IMR-90 (cell line): ENCODE measurements at regions not wholly inside any gene's neighbourhood (a gene's known extent, or its start where the extent isn't known, plus 50 kb on each side); places are given as distances from the start of the nearest gene placed in this dataset.

Experiments
- ATAC-seq: fragments of 200-7000 bp; cut with Tn5 transposase; 2 replicates; pipeline ENCODE4 v1.9.1; 2020; ENCODE audit warnings: low read depth, mild to moderate bottlenecking, moderate library complexity
- BruUV-seq: library from RNA; stranded (reverse); fragments of 400-500 nt; replicated peaks from 2 replicates; lab custom pipeline; 2021; lab: Mats Ljungman, UMichigan
- CTCF ChIA-PET: fragments of 300-600 bp; formaldehyde crosslinking; extraction: SDS; loops from one replicate; lab custom pipeline; 2021; ENCODE audit warnings: antibody characterized with exemption; lab: Yijun Ruan, JAX
- POLR2A ChIA-PET: fragments of 300-600 bp; sonication (Branson Sonifier 250); formaldehyde crosslinking; loops from one replicate; lab custom pipeline; 2022; ENCODE audit warnings: antibody characterized with exemption; ENCODE audit not compliant: unreplicated experiment; lab: Charles Lee
- DNase-seq: peaks from one replicate; pipeline ENCODE4 v3.0.0; 2013
- H2AFZ ChIP-seq: replicated peaks from 2 replicates; pipeline ENCODE3; 2013; ENCODE audit warnings: low read length, mild to moderate bottlenecking; ENCODE audit not compliant: poor library complexity
- H2AK5ac ChIP-seq: 2 replicates; pipeline ENCODE4 v1.6.1; 2013; ENCODE audit warnings: low read depth, low read length, inconsistent platforms
- H2AK9ac ChIP-seq: replicated peaks from 2 replicates; pipeline ENCODE3; 2013; ENCODE audit warnings: mild to moderate bottlenecking, low read depth, low read length, moderate library complexity; ENCODE audit not compliant: poor library complexity
- H2BK120ac ChIP-seq: 2 replicates; pipeline ENCODE4 v1.6.1; 2013; ENCODE audit warnings: low read depth, low read length, inconsistent platforms
- H2BK15ac ChIP-seq: 3 replicates; pipeline ENCODE4 v1.6.1; 2013; ENCODE audit warnings: low read depth, low read length, inconsistent platforms
- H2BK20ac ChIP-seq: 2 replicates; pipeline ENCODE4 v1.6.1; 2013; ENCODE audit warnings: low read depth, mild to moderate bottlenecking, inconsistent platforms, low read length, moderate library complexity
- H2BK5ac ChIP-seq: 2 replicates; pipeline ENCODE4 v1.6.1; 2013; ENCODE audit warnings: mild to moderate bottlenecking, low read depth, low read length, inconsistent platforms; ENCODE audit not compliant: poor library complexity, severe bottlenecking
- H3K14ac ChIP-seq: replicated peaks from 2 replicates; pipeline ENCODE4 v1.6.1; 2013; ENCODE audit warnings: low read depth, low read length, inconsistent platforms
- H3K18ac ChIP-seq: 2 replicates; pipeline ENCODE4 v1.6.1; 2013; ENCODE audit warnings: low read depth, low read length, control low read depth
- H3K23ac ChIP-seq: 2 replicates; pipeline ENCODE4 v1.6.1; 2013; ENCODE audit warnings: low read depth, low read length, inconsistent platforms
- H3K27ac ChIP-seq: 2 replicates; pipeline ENCODE4 v1.5.1; 2013; ENCODE audit warnings: mild to moderate bottlenecking, control low read depth, low read length; ENCODE audit not compliant: insufficient read depth
- H3K27me3 ChIP-seq: 2 replicates; pipeline ENCODE4 v1.6.1; 2013; ENCODE audit warnings: low read length; ENCODE audit not compliant: control insufficient read depth, insufficient read depth
- H3K36me3 ChIP-seq: 2 replicates; pipeline ENCODE4 v1.6.1; 2013; ENCODE audit warnings: low read length, mixed read lengths; ENCODE audit not compliant: control insufficient read depth, insufficient read depth
- H3K4ac ChIP-seq: 2 replicates; pipeline ENCODE4 v1.6.1; 2013; ENCODE audit warnings: low read depth, low read length, inconsistent platforms
- H3K4me1 ChIP-seq: 2 replicates; pipeline ENCODE4 v1.6.1; 2013; ENCODE audit warnings: low read length, mixed read lengths; ENCODE audit not compliant: control insufficient read depth, insufficient read depth
- H3K4me2 ChIP-seq: 2 replicates; pipeline ENCODE4 v1.6.1; 2013; ENCODE audit warnings: low read depth, mild to moderate bottlenecking, control low read depth, low read length, moderate library complexity
- H3K4me3 ChIP-seq: 2 replicates; pipeline ENCODE4 v1.5.1; 2013; ENCODE audit warnings: low read depth, mild to moderate bottlenecking, control low read depth, low read length, moderate library complexity; ENCODE audit not compliant: insufficient read depth
- H3K56ac ChIP-seq: 2 replicates; pipeline ENCODE4 v1.6.1; 2013; ENCODE audit warnings: low read length, inconsistent platforms; ENCODE audit not compliant: insufficient read depth; ENCODE audit errors: extremely low read depth
- H3K79me1 ChIP-seq, 2 experiments: 2 replicates each; pipeline ENCODE4 v1.6.1; 2013; ENCODE audit warnings: low read length in 2 of 2, inconsistent platforms in 1 of 2, low read depth in 1 of 2
- H3K9ac ChIP-seq: 2 replicates; pipeline ENCODE4 v1.6.1; 2013; ENCODE audit warnings: low read depth, low read length, control low read depth
- H3K9me1 ChIP-seq: 2 replicates; pipeline ENCODE4 v1.6.1; 2013; ENCODE audit warnings: low read length, inconsistent platforms; ENCODE audit not compliant: insufficient read depth
- H3K9me3 ChIP-seq: 2 replicates; pipeline ENCODE4 v1.6.1; 2013; ENCODE audit warnings: low read length; ENCODE audit not compliant: control insufficient read depth, insufficient read depth
- H4K20me1 ChIP-seq: 2 replicates; pipeline ENCODE4 v1.6.1; 2013; ENCODE audit warnings: low read length, inconsistent platforms; ENCODE audit not compliant: insufficient read depth
- H4K5ac ChIP-seq: 2 replicates; pipeline ENCODE4 v1.6.1; 2013; ENCODE audit warnings: mild to moderate bottlenecking, low read depth, low read length, control low read depth
- H4K8ac ChIP-seq, 2 experiments: 2 replicates each; pipeline ENCODE4 v1.6.1; 2013; ENCODE audit warnings: low read depth in 2 of 2, low read length in 2 of 2, control low read depth in 1 of 2, inconsistent platforms in 1 of 2
- H4K91ac ChIP-seq: 2 replicates; pipeline ENCODE4 v1.6.1; 2013; ENCODE audit warnings: low read depth, low read length, inconsistent platforms; ENCODE audit not compliant: insufficient read depth
- BHLHE40 ChIP-seq: fragments of 150-350 bp; IDR thresholded peaks from 2 replicates; pipeline ENCODE4 v1.6.1; 2016; ENCODE audit warnings: mild to moderate bottlenecking, low read depth, low read length
- CEBPB ChIP-seq: IDR thresholded peaks from 2 replicates; pipeline ENCODE4 v1.6.1; 2012; ENCODE audit warnings: low read depth, low read length, improper control_type of control experiment
- CHD1 ChIP-seq: IDR thresholded peaks from 2 replicates; pipeline ENCODE4 v1.6.1; 2012; ENCODE audit warnings: low read depth, low read length, improper control_type of control experiment
- FOS ChIP-seq: fragments of 150-350 bp; IDR thresholded peaks from 2 replicates; pipeline ENCODE4 v1.6.1; 2016; ENCODE audit warnings: low read depth, low read length
- MAFK ChIP-seq: IDR thresholded peaks from 2 replicates; pipeline ENCODE4 v1.6.1; 2012; ENCODE audit warnings: low read depth, low read length, improper control_type of control experiment
- MAZ ChIP-seq: IDR thresholded peaks from 2 replicates; pipeline ENCODE4 v1.6.1; 2012; ENCODE audit warnings: low read depth, mild to moderate bottlenecking, low read length, improper control_type of control experiment, moderate library complexity, borderline replicate concordance
- MXI1 ChIP-seq: IDR thresholded peaks from 2 replicates; pipeline ENCODE4 v1.6.1; 2012; ENCODE audit warnings: low read depth, mild to moderate bottlenecking, low read length, moderate library complexity, borderline replicate concordance
- NFE2L2 ChIP-seq: fragments of 150-350 bp; IDR thresholded peaks from 2 replicates; pipeline ENCODE4 v1.6.1; 2016; ENCODE audit warnings: low read depth, mild to moderate bottlenecking, low read length
- POLR2A ChIP-seq: IDR thresholded peaks from 2 replicates; pipeline ENCODE4 v1.6.1; 2012; ENCODE audit warnings: mild to moderate bottlenecking, low read depth, low read length
- RAD21 ChIP-seq: IDR thresholded peaks from 2 replicates; pipeline ENCODE4 v1.6.1; 2012; ENCODE audit warnings: low read length, improper control_type of control experiment
- RCOR1 ChIP-seq: IDR thresholded peaks from 2 replicates; pipeline ENCODE4 v1.6.1; 2012; ENCODE audit warnings: mild to moderate bottlenecking, low read length, improper control_type of control experiment; ENCODE audit not compliant: insufficient replicate concordance
- RFX5 ChIP-seq: IDR thresholded peaks from 2 replicates; pipeline ENCODE4 v1.8.0; 2012; ENCODE audit warnings: low read depth, mild to moderate bottlenecking, low read length, moderate library complexity
- SMC3 ChIP-seq: fragments of 150-350 bp; IDR thresholded peaks from 2 replicates; pipeline ENCODE4 v1.6.1; 2016; ENCODE audit warnings: low read depth, mild to moderate bottlenecking, antibody characterized with exemption, low read length, moderate library complexity
- WGBS, 2 experiments: methylation state at CpG; one replicate each; pipeline versions ENCODE4 v1.1.5 to v1.1.7; 2013; ENCODE audit warnings: missing lambda C conversion rate in 2 of 2; ENCODE audit not compliant: insufficient read length in 1 of 2; ENCODE audit errors: extremely low coverage in 2 of 2; 5-methylcytosine and 5-hydroxymethylcytosine counted together
- dilution Hi-C: fragments of 300-500 bp; cut with HindIII; formaldehyde crosslinking; loops from one replicate; pipeline ENCODE4 v1.14.3; 2018; ENCODE audit warnings: low sequenced_read_pairs; ENCODE audit not compliant: unreplicated experiment
- in situ Hi-C: fragments of 300-500 bp; cut with MboI; formaldehyde crosslinking; loops from 3 replicates; pipeline ENCODE4 v1.14.3; 2019; ENCODE audit warnings: low sequenced_read_pairs, inconsistent platforms, mixed read lengths
- intact Hi-C: fragments of 100-400 bp; cut with micrococcal nuclease; formaldehyde crosslinking; loops from 2 replicates; pipeline ENCODE4 v1.10.0; 2022
- TF ChIP-seq, protein P1 (sequence below): fragments of 150-350 bp; IDR thresholded peaks from 2 replicates; pipeline ENCODE4 v1.6.1; 2016; ENCODE audit warnings: low read depth, mild to moderate bottlenecking, low read length, moderate library complexity, borderline replicate concordance
- TF ChIP-seq, protein P2 (sequence below): fragments of 150-350 bp; IDR thresholded peaks from 2 replicates; pipeline ENCODE4 v1.6.1; 2017; ENCODE audit warnings: mild to moderate bottlenecking, antibody characterized with exemption, low read length, low read depth
- TF ChIP-seq, protein P3 (sequence below): conservative IDR thresholded peaks from 2 replicates; pipeline ENCODE4 v1.5.1; 2012; ENCODE audit warnings: mild to moderate bottlenecking, low read depth, low read length, improper control_type of control experiment

DNA sequence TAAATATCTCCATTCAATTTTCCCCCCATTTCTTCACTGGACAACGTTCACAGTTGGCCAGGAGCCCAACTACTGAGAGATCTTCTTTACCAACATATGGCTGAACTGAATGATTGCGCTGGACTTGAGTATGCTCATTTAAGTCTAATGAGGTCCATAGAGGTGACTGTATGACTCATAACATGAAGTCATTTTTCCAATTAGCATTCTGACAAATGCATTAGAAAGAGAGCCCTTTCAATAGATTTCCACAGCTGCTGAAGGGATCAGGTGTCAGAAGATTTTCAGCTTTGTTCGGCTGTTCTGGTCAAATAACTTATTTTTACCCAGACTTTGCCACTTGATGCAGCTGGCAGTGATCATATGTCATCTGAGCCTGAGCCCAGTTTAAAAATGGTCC is 438.0 kb downstream of the ETV1 start:
- in situ Hi-C loops, result no loop called here
- CTCF ChIA-PET, result no interaction called here
- no peak for DNase-seq

More for the DNA sequence above, 438.0 kb downstream of the ETV1 start:
- no peaks in the 10 kb centered on the region for H3K36me3 ChIP-seq
- intact Hi-C loops, result loop anchor here (10.0 kb wide), 1 partner anchor 63 kb away; no protein-coding TSS in a partner anchor
- H3K4me1 ChIP-seq, result no peaks in the 10 kb centered on the region
- H3K4me3 ChIP-seq, result no peak overlapping the region
- H3K27ac ChIP-seq, result no peak overlapping the region
- no peak overlapping the region for H3K4ac ChIP-seq
- H2AK5ac ChIP-seq, result no peak overlapping the region
- no peak overlapping the region for H2BK15ac ChIP-seq
- no peaks in the 10 kb centered on the region for H3K9me3 ChIP-seq
- POLR2A ChIA-PET, result no interaction called here
- WGBS, 2 experiments, result no CpG with 5 or more reads among the region's 3 CpGs
- no peaks in the 10 kb centered on the region for H3K27me3 ChIP-seq
- no peak overlapping the region for H3K14ac ChIP-seq
- TF ChIP-seq RCOR1 (no peak), CEBPB (no peak), RFX5 (no peak), BHLHE40 (no peak), NFE2L2 (no peak), MAFK (no peak), RAD21 (no peak), POLR2A (no peak), MXI1 (no peak), SMC3 (no peak), CHD1 (no peak), MAZ (no peak), FOS (no peak)
- TF ChIP-seq, protein P1, sequence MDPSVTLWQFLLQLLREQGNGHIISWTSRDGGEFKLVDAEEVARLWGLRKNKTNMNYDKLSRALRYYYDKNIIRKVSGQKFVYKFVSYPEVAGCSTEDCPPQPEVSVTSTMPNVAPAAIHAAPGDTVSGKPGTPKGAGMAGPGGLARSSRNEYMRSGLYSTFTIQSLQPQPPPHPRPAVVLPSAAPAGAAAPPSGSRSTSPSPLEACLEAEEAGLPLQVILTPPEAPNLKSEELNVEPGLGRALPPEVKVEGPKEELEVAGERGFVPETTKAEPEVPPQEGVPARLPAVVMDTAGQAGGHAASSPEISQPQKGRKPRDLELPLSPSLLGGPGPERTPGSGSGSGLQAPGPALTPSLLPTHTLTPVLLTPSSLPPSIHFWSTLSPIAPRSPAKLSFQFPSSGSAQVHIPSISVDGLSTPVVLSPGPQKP, result no peak
- TF ChIP-seq, protein P2, sequence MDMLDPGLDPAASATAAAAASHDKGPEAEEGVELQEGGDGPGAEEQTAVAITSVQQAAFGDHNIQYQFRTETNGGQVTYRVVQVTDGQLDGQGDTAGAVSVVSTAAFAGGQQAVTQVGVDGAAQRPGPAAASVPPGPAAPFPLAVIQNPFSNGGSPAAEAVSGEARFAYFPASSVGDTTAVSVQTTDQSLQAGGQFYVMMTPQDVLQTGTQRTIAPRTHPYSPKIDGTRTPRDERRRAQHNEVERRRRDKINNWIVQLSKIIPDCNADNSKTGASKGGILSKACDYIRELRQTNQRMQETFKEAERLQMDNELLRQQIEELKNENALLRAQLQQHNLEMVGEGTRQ, result no peak
- TF ChIP-seq, protein P3, sequence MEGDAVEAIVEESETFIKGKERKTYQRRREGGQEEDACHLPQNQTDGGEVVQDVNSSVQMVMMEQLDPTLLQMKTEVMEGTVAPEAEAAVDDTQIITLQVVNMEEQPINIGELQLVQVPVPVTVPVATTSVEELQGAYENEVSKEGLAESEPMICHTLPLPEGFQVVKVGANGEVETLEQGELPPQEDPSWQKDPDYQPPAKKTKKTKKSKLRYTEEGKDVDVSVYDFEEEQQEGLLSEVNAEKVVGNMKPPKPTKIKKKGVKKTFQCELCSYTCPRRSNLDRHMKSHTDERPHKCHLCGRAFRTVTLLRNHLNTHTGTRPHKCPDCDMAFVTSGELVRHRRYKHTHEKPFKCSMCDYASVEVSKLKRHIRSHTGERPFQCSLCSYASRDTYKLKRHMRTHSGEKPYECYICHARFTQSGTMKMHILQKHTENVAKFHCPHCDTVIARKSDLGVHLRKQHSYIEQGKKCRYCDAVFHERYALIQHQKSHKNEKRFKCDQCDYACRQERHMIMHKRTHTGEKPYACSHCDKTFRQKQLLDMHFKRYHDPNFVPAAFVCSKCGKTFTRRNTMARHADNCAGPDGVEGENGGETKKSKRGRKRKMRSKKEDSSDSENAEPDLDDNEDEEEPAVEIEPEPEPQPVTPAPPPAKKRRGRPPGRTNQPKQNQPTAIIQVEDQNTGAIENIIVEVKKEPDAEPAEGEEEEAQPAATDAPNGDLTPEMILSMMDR, result no peak
- no peak for ATAC-seq
- H3K9ac ChIP-seq, result no peak overlapping the region
- H4K8ac ChIP-seq, result no peak overlapping the region
- no peak overlapping the region for H2AK9ac ChIP-seq
- no peaks in the 10 kb centered on the region for H4K20me1 ChIP-seq
- BruUV-seq, result no TSS peak
- no peaks in the 10 kb centered on the region for H3K9me1 ChIP-seq
- H2AFZ ChIP-seq, result no peak overlapping the region
- H2BK20ac ChIP-seq, result no peak overlapping the region
- H3K23ac ChIP-seq, result no peak overlapping the region
- H3K79me1 ChIP-seq, result no peaks in the 10 kb centered on the region
- H3K18ac ChIP-seq, result no peak overlapping the region
- H2BK120ac ChIP-seq, result no peak overlapping the region
- dilution Hi-C loops, result no loop called here
- no peak overlapping the region for H3K56ac ChIP-seq
- no peak overlapping the region for H2BK5ac ChIP-seq
- no peak overlapping the region for H4K5ac ChIP-seq
- no peak overlapping the region for H4K91ac ChIP-seq
- no peak overlapping the region for H3K4me2 ChIP-seq
